GM23248 (cell line): ENCODE measurements at regions not wholly inside any gene's neighbourhood (a gene's known extent, or its start where the extent isn't known, plus 50 kb on each side); places are given as distances from the start of the nearest gene placed in this dataset.

Source experiments
- DNase-seq: peaks from one replicate; pipeline ENCODE4 v3.0.0-alpha.2; 2015
- H2AFZ ChIP-seq: fragments of 200-600 bp; sonication (generic); 2 replicates; pipeline ENCODE4 v1.6.1; 2016; ENCODE audit warnings: antibody characterized with exemption
- H3F3A ChIP-seq: fragments of 200-600 bp; sonication (generic); 2 replicates; pipeline ENCODE4 v1.6.1; 2016; ENCODE audit warnings: mild to moderate bottlenecking, antibody characterized with exemption, mixed run types; ENCODE audit not compliant: insufficient read depth
- H3K27ac ChIP-seq: fragments of 200-600 bp; sonication (generic); 2 replicates; pipeline ENCODE4 v1.5.1; 2016; ENCODE audit warnings: mild to moderate bottlenecking
- H3K27me3 ChIP-seq: fragments of 200-600 bp; sonication (generic); replicated peaks from 2 replicates; pipeline ENCODE4 v1.6.1; 2016; ENCODE audit warnings: mild to moderate bottlenecking; ENCODE audit not compliant: insufficient read depth
- H3K36me3 ChIP-seq: fragments of 200-600 bp; sonication (generic); 2 replicates; pipeline ENCODE4 v1.6.1; 2016; ENCODE audit warnings: low read depth, mild to moderate bottlenecking
- H3K4me1 ChIP-seq: fragments of 200-600 bp; sonication (generic); 2 replicates; pipeline ENCODE4 v1.6.1; 2016; ENCODE audit warnings: mild to moderate bottlenecking; ENCODE audit not compliant: insufficient read depth
- H3K4me2 ChIP-seq: fragments of 200-600 bp; sonication (generic); one replicate; pipeline ENCODE4 v1.6.1; 2016; ENCODE audit warnings: mild to moderate bottlenecking; ENCODE audit not compliant: unreplicated experiment
- H3K4me3 ChIP-seq: fragments of 200-600 bp; sonication (generic); 2 replicates; pipeline ENCODE4 v1.5.1; 2016; ENCODE audit warnings: mild to moderate bottlenecking
- H3K79me2 ChIP-seq: fragments of 200-600 bp; sonication (generic); 2 replicates; pipeline ENCODE4 v1.6.1; 2016; ENCODE audit warnings: mild to moderate bottlenecking; ENCODE audit not compliant: insufficient read depth
- H3K9ac ChIP-seq: fragments of 200-600 bp; sonication (generic); 2 replicates; pipeline ENCODE4 v1.6.1; 2016; ENCODE audit warnings: mild to moderate bottlenecking
- H3K9me2 ChIP-seq: fragments of 200-600 bp; sonication (generic); 2 replicates; pipeline ENCODE4 v1.6.1; 2016; ENCODE audit warnings: mixed run types, mild to moderate bottlenecking, moderate library complexity; ENCODE audit not compliant: insufficient read depth
- H3K9me3 ChIP-seq: fragments of 200-600 bp; sonication (generic); one replicate; pipeline ENCODE4 v1.6.1; 2017; ENCODE audit warnings: low read depth
- H4K20me1 ChIP-seq: fragments of 200-600 bp; sonication (generic); 2 replicates; pipeline ENCODE4 v1.6.0; 2016; ENCODE audit not compliant: insufficient read depth
- EZH2 ChIP-seq: fragments of 200-600 bp; sonication (generic); IDR thresholded peaks from 2 replicates; pipeline ENCODE4 v1.6.1; 2018; ENCODE audit warnings: antibody characterized with exemption, mild to moderate bottlenecking; ENCODE audit not compliant: insufficient read depth, poor library complexity, severe bottlenecking
- EZH2phosphoT487 ChIP-seq: fragments of 200-600 bp; sonication (generic); IDR thresholded peaks from 2 replicates; pipeline ENCODE4 v1.6.1; 2018; ENCODE audit warnings: antibody characterized with exemption, moderate library complexity, mild to moderate bottlenecking, low read depth; ENCODE audit not compliant: insufficient read depth
- WGBS, 2 experiments: methylation state at CpG; one replicate each; pipeline ENCODE4 v1.1.6; 2015 to 2017; ENCODE audit warnings: low lambda C conversion rate in 2 of 2, low coverage in 1 of 2; ENCODE audit errors: missing lambda C conversion rate in 2 of 2; 5-methylcytosine and 5-hydroxymethylcytosine counted together
- in situ Hi-C: fragments of 300-500 bp; cut with MboI; formaldehyde crosslinking; loops from 2 replicates; pipeline ENCODE4 v1.15.0; 2020

DNA sequence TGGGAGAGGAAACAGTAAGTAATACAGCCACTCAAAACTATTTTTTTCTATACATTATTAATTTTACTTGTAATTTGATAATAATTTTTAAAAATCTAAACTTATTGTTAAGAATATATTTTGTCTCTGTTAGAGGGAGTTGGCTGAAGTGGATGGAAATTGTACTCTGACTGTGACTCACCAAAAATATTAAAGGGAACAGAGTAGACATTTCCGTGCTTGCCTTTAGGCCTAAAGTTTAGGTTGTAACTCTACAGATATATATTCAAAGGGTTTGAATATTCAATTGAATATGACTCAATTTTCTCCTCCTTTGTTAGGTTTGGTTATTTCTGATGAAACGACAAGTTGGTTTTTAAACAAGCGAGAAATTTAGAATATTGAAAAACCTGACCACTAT is 128.3 kb upstream of the PITX2 start:
- H3K9me2 ChIP-seq, result no peaks in the 10 kb centered on the region; the same call in 1 of the 2 replicates
- H4K20me1 ChIP-seq, result no peaks in the 10 kb centered on the region
- H3K27me3 ChIP-seq, result no peaks in the 10 kb centered on the region
- H3K4me1 ChIP-seq, result no peaks in the 10 kb centered on the region
- DNase-seq, result no peak
- H2AFZ ChIP-seq, result no peak overlapping the region
- H3K9me3 ChIP-seq, result no peaks in the 10 kb centered on the region
- in situ Hi-C loops, result no loop called here
- TF ChIP-seq EZH2 (no peak), EZH2phosphoT487 (no peak)
- no peak overlapping the region for H3K9ac ChIP-seq
- no peak overlapping the region for H3K27ac ChIP-seq
- H3K4me2 ChIP-seq, result no peak overlapping the region
- H3K36me3 ChIP-seq, result no peaks in the 10 kb centered on the region
- WGBS, 2 experiments, result 93 to 95% methylated on average over 3 of the region's 3 CpGs
- H3K79me2 ChIP-seq, result no peaks in the 10 kb centered on the region
- H3K4me3 ChIP-seq, result no peak overlapping the region
- no peaks in the 10 kb centered on the region for H3F3A ChIP-seq

DNA sequence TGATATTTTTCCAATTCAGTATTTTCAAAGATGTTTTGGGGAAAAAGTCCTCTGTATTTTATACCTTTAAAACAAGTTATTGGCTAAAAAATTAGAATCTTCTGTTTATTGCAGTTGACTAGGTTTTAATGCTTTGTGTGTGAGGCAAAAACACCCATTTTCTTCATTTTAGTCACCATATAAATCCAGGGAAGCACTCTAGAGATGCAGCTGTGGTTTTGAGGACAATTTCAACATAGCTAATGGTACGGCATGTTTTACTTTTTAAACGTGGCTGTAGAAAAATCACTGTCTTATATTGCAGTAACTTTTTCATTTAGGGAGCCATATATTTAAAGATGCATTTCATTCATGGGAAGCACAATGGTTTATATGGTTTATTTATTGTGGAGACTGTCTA is 129.1 kb upstream of the PITX2 start:
- no peak overlapping the region for H3K4me2 ChIP-seq
- no peak overlapping the region for H3K4me3 ChIP-seq
- no peaks in the 10 kb centered on the region for H3K27me3 ChIP-seq
- no peaks in the 10 kb centered on the region for H3F3A ChIP-seq
- no peaks in the 10 kb centered on the region for H3K9me3 ChIP-seq
- H3K79me2 ChIP-seq, result no peaks in the 10 kb centered on the region
- DNase-seq, result no peak
- no peaks in the 10 kb centered on the region for H4K20me1 ChIP-seq
- H2AFZ ChIP-seq, result no peak overlapping the region
- in situ Hi-C loops, result no loop called here
- H3K4me1 ChIP-seq, result no peaks in the 10 kb centered on the region
- 72 to 77% methylated on average over 2 of the region's 2 CpGs for WGBS, 2 experiments
- no peaks in the 10 kb centered on the region for H3K36me3 ChIP-seq
- no peak overlapping the region for H3K27ac ChIP-seq
- H3K9ac ChIP-seq, result no peak overlapping the region
- no peaks in the 10 kb centered on the region; the same call in 1 of the 2 replicates for H3K9me2 ChIP-seq
- TF ChIP-seq EZH2, result no peak
- TF ChIP-seq EZH2phosphoT487, result no peak

DNA sequence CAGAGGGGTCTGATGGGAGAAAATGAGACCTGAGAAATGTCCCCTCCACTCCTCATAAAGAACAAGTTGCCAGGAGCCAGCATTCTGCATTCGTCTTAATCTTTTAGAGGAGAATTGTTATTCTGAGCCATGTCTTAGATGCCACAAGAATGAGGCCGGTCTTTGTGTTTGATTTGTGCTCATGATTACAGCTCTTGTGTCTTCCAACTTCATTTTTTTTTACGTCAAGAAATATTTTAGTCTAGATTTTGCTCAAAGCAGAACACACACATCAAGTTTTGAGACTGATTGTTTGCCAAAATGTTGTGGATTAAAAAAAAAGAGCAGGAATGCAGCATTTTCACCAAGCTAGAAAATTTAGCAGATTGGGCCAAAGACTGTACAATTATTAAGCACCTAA is 130.6 kb upstream of the PITX2 start:
- DNase-seq, result no peak
- WGBS, 2 experiments, result 42 to 43% methylated on average over 3 of the region's 3 CpGs
- in situ Hi-C loops, result no loop called here

DNA sequence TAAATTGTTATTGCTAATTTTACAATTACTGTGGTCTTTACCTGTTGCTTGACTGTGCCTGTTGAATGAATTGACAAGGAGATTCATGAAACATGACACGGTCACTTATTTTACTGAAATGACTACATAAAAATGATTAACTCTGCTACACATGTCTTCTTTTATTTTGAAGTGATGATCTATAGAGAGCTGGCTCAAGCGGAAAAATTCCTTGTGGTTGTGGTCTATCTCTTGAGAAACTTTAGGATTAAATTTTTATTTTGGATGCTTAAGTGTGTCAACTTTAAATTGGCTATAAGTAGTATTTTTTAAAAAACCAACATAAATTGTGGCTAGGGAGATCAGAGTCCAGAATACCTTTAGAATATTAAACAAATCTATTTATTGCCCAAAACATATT is 131.8 kb upstream of the PITX2 start:
- TF ChIP-seq EZH2phosphoT487 (no peak), EZH2 (no peak)
- in situ Hi-C loops, result no loop called here
- H3K36me3 ChIP-seq, result no peaks in the 10 kb centered on the region
- H3K9me3 ChIP-seq, result no peaks in the 10 kb centered on the region
- no peak overlapping the region for H2AFZ ChIP-seq
- no peak overlapping the region for H3K9ac ChIP-seq
- H4K20me1 ChIP-seq, result no peaks in the 10 kb centered on the region
- H3K9me2 ChIP-seq, result no peaks in the 10 kb centered on the region; the same call in 1 of the 2 replicates
- no peak overlapping the region for H3K4me3 ChIP-seq
- H3K27me3 ChIP-seq, result no peaks in the 10 kb centered on the region
- no peak for DNase-seq
- H3K27ac ChIP-seq, result no peak overlapping the region
- no peaks in the 10 kb centered on the region for H3K4me1 ChIP-seq
- 87 to 92% methylated on average over 2 of the region's 2 CpGs for WGBS, 2 experiments
- no peaks in the 10 kb centered on the region for H3F3A ChIP-seq
- no peaks in the 10 kb centered on the region for H3K79me2 ChIP-seq
- H3K4me2 ChIP-seq, result no peak overlapping the region

More for the DNA sequence above, 130.6 kb upstream of the PITX2 start:
- H3K27ac ChIP-seq, result no peak overlapping the region
- H3K4me2 ChIP-seq, result no peak overlapping the region
- no peak overlapping the region for H3K4me3 ChIP-seq
- H3K27me3 ChIP-seq, result no peaks in the 10 kb centered on the region
- H2AFZ ChIP-seq, result no peak overlapping the region
- TF ChIP-seq EZH2phosphoT487, result no peak
- TF ChIP-seq EZH2, result no peak
- H3F3A ChIP-seq, result no peaks in the 10 kb centered on the region
- no peaks in the 10 kb centered on the region for H3K79me2 ChIP-seq
- H4K20me1 ChIP-seq, result no peaks in the 10 kb centered on the region
- H3K36me3 ChIP-seq, result no peaks in the 10 kb centered on the region
- no peak overlapping the region for H3K9ac ChIP-seq
- no peaks in the 10 kb centered on the region; the same call in 1 of the 2 replicates for H3K9me2 ChIP-seq
- no peaks in the 10 kb centered on the region for H3K4me1 ChIP-seq
- no peaks in the 10 kb centered on the region for H3K9me3 ChIP-seq

DNA sequence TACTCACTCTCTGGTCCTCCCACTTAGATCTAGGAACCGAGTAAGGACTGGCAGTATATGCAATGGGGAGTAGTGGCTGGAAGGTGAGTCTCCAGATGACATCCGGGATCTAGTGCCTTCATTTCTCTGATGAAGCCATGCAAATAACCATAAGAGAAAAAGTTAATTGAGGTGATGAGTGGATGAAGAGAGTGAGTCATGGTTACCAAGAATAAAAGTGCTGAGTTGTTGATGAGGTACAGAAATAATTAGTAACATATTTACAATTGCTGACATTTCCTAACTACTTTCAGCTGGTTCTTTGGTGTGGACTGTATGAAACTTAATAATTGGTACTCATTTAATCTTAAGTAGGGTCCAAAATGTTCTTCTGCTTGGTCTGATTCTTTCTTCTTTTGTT is 146.7 kb upstream of the PITX2 start:
- no peak overlapping the region for H3K4me2 ChIP-seq
- no peak overlapping the region for H3K27ac ChIP-seq
- peak; percentile 34 for DNase-seq
- H3K36me3 ChIP-seq, result no peaks in the 10 kb centered on the region
- TF ChIP-seq EZH2phosphoT487 (0 out of 2 replicates have a peak, but pooled peaks have one; percentile 67), EZH2 (no peak)
- no peaks in the 10 kb centered on the region for H3K9me3 ChIP-seq
- no peaks in the 10 kb centered on the region for H3F3A ChIP-seq
- in situ Hi-C loops, result no loop called here
- 2% methylated on average over 2 of the region's 2 CpGs for WGBS, 2 experiments
- H3K27me3 ChIP-seq, result 0 out of 2 replicates have a peak, but pooled peaks cover 9% of the 10 kb centered on the region
- H3K4me1 ChIP-seq, result peaks cover 10% of the 10 kb centered on the region; the same call in 1 of the 2 replicates
- H3K4me3 ChIP-seq, result no peak overlapping the region
- H3K9me2 ChIP-seq, result no peaks in the 10 kb centered on the region
- no peak overlapping the region for H3K9ac ChIP-seq
- H4K20me1 ChIP-seq, result no peaks in the 10 kb centered on the region
- H2AFZ ChIP-seq, result no peak overlapping the region
- H3K79me2 ChIP-seq, result no peaks in the 10 kb centered on the region
